ENCODE measurements at regions not wholly inside any gene's neighbourhood (a gene's known extent, or its start where the extent isn't known, plus 50 kb on each side); places are given as distances from the start of the nearest gene placed in this dataset.

DNA sequence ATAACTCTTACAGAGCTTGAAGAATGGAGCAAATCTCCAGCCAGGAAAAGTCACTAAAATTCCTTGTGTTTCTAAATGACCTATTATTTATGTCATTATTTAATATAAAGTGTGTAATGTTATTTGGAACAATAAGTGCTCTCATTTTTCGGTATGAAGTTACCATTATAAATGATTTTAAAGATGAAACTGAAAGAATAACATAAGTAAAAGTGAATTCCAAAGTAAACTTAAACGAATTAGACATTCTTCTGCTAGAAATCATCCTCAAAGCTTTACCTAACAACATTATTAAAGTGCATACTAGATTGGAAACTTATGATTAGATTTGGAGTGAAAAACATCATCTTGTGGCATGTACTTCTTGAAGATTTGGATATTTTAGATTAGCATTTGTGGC lies 897.2 kb upstream of the CDH2 start:
- DNase-seq (ENCODE audit: low read depth) = no peak

DNA sequence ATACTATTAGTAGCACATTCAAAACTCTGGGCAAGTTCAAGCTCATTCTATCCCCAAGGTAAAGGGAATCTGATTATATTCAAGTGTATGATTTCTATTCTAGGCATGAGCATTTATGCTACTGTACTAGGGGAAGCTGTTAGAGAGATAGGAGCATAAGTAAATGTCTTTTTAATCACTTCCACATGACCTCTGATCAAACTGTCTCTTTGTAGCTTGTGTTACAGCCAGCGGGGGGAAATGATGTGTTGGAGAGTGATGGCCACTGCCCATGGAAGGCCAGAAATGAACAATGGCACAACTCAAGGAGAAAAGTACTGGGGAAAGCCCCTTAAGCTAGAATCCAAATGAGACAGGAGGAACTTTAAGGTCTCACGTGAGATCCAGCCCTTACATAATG lies 894.9 kb upstream of the CDH2 start:
- no peak for DNase-seq (ENCODE audit: low read depth)

DNA sequence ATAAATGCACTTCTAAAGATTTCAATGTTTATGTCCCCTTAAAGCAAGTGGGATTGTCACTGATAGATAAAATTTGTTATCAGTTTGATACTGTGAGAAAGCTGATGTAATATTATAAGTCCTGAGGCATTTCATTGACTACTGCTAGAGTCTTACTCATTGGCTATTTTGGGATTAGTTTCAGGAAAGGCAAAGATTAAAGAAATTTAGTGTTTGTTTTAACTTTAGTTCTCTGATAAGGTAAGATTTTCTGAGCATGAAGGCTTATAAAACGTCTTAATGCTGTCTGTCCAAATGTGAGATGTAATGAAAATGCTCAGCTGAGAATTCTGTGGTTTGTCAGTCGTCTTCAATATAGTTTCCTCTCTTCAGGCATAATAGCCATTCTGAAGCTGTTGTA lies 886.4 kb upstream of the CDH2 start:
- no peak for DNase-seq (ENCODE audit: low read depth)

GRCh38 chr18:29062921-29063320 lies 886.0 kb upstream of the CDH2 start:
- no peak for DNase-seq (ENCODE audit: low read depth)

DNA sequence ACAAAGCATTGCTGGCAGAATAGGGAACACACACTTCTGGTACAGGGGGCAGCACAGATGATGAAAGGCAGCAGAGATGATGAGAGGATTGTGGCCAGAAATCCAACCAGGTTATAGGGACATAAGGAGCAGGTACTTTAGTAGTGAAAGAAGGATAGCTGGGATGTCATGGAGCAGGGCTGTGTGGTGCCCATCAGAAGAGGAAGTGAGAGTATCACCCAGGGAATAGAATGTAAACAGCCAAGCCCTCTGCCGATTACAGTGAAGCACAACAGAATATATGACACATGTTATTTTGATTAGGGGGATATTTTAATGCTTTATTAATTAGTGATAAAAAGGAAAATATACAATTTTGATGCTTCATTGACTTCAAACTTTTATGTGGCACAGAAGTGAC lies 883.4 kb upstream of the CDH2 start:
- DNase-seq (ENCODE audit: low read depth) = no peak

DNA sequence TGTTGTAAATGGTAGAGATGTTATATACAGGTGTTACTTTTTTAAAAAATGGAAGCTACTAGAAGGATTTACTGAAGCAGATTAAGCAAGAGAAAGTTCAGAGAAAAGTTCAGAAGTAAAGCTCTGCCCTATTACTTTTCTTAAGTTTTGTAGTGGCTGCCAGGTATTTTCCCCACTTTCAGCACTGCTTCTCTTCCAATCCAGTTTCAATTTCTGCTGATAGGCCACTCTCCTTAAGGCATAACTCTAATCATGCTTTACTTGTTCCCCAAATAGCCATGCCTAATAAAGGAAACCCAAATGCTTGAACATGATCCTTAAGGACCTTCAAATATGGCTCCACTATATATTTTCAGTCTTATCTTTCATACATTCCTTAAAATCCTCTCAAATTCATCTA lies 880.8 kb upstream of the CDH2 start:
- DNase-seq (ENCODE audit: low read depth) = no peak

- DNase-seq (ENCODE audit: low read depth) = no peak
Measured at GRCh38 chr18:29056800-29057199, 879.9 kb upstream of the CDH2 start.

DNA sequence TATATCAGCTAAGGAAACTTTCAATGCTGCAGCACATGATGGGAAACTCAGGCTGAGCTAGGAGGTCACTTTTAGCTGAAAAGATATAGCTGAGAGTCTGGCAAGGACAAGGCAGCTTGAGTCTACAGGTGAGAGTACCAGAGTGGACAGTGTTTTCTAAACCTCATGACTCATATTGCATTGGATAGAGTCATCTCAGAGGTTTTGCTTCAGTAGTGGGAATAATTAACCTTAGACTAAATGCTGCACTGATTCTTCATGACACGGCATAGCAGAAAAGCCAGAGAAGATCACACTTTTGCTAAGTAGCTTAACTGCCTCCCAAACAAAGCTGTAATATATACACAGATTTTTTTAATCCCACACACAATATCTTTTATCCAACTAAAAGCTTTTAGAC lies 865.0 kb upstream of the CDH2 start:
- DNase-seq (ENCODE audit: low read depth) = no peak

- DNase-seq (ENCODE audit: low read depth) = no peak
Measured at GRCh38 chr18:29034113-29034856, 857.4 kb upstream of the CDH2 start.

GRCh38 chr18:29028560-29028959 lies 851.6 kb upstream of the CDH2 start:
- no peak for DNase-seq (ENCODE audit: low read depth)

DNA sequence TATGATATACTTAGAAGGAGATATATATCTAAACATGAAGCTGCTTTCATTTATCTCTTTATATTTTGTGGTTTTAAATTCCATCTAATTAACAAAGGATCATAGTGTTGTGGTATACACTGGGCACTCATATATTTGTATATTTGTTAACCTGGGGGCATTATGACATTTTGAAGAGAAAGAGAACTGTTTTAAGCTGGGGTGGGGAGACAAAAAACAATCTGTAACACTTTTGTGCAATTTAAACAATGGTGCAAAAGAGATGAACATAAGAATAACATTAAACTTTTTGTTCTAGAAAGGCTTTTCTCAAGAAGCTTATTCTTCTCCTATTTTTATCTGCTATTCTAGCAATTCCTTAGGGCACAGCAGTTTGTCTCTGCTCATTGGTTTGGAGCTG lies 842.0 kb upstream of the CDH2 start:
- DNase-seq (ENCODE audit: low read depth) = no peak

DNA sequence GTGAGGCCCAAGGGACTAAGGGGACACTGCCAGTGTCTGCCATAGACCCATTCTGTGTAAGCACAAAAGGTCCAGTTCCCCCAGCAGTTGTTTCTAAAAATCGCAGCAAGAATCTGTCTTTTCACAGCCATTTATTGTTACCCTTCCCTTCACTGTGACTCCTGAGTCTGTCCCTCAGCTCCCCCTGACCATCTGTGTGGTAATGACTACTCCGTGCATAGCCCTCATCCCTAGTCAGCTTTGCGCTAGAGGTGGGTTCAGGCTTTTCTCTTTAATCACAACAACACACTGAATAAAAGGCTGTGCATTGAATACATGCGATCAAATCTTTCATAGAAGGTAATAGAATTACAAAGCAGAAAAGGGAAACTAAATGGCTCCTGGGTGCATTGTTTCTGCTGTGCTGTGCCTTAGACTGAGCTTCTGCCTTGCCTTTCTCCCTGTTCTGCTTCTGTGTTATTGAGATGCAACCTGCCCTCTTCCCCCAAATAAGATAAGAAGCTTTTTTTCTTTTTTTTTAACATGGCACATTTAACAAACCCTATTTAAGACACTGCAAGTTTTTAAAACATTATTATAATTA lies 836.0 kb upstream of the CDH2 start:
- no peak for DNase-seq (ENCODE audit: low read depth)

- no peak for DNase-seq (ENCODE audit: low read depth)
Measured at GRCh38 chr18:29012364-29012763, 835.4 kb upstream of the CDH2 start.

- DNase-seq (ENCODE audit: low read depth) = no peak
Measured at GRCh38 chr18:29009250-29009803, 832.4 kb upstream of the CDH2 start.

DNA sequence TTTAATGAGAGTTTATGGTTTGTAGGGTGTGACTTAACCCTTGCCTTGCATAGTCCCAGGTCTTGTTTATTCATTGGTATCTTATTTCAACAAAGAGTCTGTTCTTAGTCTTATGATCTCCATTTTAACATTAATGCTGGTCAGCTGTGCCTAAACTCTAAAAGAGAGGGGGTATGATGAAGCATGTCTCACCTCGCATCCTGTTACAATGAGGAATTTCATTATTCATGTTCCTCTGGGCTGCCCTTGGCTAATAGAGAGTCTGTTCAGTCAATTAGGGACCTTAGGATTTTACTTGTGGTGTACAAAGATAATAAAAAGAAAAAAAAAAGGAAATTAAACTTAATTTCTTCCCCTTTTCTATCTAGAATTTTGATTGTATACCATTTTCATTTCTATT lies 831.9 kb upstream of the CDH2 start:
- no peak for DNase-seq (ENCODE audit: low read depth)

- DNase-seq (ENCODE audit: low read depth) = no peak
Measured at GRCh38 chr18:29007986-29008654, 831.2 kb upstream of the CDH2 start.

- DNase-seq (ENCODE audit: low read depth) = no peak
Measured at GRCh38 chr18:29004921-29005320, 828.0 kb upstream of the CDH2 start.

GRCh38 chr18:29003194-29003593 lies 826.3 kb upstream of the CDH2 start:
- no peak for DNase-seq (ENCODE audit: low read depth)

GRCh38 chr18:29002747-29003146 lies 825.8 kb upstream of the CDH2 start:
- no peak for DNase-seq (ENCODE audit: low read depth)

- peak; percentile 10 for DNase-seq (ENCODE audit: low read depth)
Measured at GRCh38 chr18:28999726-29000125, 822.8 kb upstream of the CDH2 start.

GRCh38 chr18:28995319-28995718 lies 818.4 kb upstream of the CDH2 start:
- no peak for DNase-seq (ENCODE audit: low read depth)

DNA sequence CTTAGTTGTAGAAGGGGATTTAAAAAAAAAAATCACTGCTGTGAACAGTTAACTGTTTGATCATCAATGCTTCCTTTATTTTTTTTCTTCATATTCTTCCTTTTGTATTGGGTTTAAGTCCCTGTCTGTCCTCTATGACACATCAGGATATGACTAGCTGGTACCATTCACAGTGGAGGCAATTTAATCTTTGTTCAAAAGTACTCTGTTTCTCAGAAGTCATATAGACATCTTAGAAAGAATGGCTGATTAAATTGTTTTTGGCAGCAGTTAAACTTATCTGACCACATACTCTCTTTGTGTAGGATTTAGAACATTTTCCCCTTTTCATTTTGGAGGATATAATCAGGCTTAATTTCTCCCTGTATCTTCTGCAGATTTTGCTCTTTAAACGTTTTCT lies 807.8 kb upstream of the CDH2 start:
- no peak for DNase-seq (ENCODE audit: low read depth)

DNA sequence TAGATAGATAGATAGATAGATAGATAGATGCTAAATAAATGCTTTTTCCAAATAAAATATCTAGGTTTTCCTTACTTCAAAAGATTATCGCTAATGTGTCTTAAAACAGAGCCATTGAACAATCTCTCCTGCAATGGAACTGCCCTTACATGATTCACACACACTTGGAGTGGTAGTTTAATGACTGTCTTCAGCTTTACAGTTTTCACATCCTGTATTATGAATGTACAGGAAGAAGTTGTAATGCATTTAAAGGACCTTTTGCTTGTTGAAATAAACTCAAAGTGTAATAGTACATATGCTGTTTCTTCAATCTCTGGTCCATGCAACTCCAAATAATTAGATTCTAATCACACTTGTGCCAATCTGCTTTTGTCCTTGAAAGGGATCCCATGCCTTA lies 797.6 kb upstream of the CDH2 start:
- DNase-seq (ENCODE audit: low read depth) = no peak

Measured in GM04504 (cell line).